ENCODE measurements at regions not wholly inside any gene's neighbourhood (a gene's known extent, or its start where the extent isn't known, plus 50 kb on each side); places are given as distances from the start of the nearest gene placed in this dataset.

DNA sequence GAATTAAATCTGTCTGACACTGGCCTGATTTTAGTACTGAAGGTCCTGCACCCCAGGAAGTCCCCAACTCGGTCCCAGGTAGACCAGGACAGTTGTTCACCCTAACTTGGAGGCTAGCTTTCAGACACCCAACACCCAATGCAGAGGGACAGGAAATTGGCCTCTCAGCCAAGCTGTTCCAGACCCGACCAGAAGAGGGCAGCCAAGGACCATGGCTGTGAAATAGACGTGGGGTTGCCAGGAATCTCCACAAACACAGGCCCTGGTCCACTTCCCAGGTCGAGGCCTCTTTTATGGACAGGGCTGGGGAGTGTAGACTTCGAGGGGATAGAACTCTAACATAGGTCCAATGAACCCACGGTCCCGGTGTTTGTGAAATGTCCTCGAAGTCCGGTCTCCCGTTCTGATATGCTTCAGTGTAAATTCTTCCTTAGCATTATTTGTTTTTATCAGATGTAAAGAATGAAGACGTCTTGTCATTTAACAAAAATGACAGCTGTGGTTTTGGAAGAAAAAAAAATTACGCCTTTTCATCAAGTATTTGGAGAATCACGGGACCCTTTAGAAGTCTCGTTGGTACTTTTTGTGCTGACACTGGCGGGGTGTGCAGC, 260.3 kb upstream of the ADAMTS16 start:
- no peak overlapping the region for H3K23ac ChIP-seq (ENCODE audit: insufficient read length, low read depth, low read length)
- no peak overlapping the region for H4K8ac ChIP-seq (replicated peaks; ENCODE audit: insufficient read length, low read depth, low read length)
- peak; percentile 81 for DNase-seq
- no peak overlapping the region for H2BK12ac ChIP-seq (ENCODE audit: insufficient read length, low read depth, low read length)
- no peak overlapping the region for H3K56ac ChIP-seq (ENCODE audit: insufficient read length, low read depth, low read length)
- TF ChIP-seq, protein P1, sequence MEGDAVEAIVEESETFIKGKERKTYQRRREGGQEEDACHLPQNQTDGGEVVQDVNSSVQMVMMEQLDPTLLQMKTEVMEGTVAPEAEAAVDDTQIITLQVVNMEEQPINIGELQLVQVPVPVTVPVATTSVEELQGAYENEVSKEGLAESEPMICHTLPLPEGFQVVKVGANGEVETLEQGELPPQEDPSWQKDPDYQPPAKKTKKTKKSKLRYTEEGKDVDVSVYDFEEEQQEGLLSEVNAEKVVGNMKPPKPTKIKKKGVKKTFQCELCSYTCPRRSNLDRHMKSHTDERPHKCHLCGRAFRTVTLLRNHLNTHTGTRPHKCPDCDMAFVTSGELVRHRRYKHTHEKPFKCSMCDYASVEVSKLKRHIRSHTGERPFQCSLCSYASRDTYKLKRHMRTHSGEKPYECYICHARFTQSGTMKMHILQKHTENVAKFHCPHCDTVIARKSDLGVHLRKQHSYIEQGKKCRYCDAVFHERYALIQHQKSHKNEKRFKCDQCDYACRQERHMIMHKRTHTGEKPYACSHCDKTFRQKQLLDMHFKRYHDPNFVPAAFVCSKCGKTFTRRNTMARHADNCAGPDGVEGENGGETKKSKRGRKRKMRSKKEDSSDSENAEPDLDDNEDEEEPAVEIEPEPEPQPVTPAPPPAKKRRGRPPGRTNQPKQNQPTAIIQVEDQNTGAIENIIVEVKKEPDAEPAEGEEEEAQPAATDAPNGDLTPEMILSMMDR (conservative IDR thresholded peaks at IDR 0.05), result peak; percentile 95
- no peaks in the 10 kb centered on the region for H3K79me1 ChIP-seq (ENCODE audit: insufficient read depth, low read depth, low read length, poor library complexity, severe bottlenecking)
- no peak overlapping the region for H4K5ac ChIP-seq (ENCODE audit: insufficient read length, low read depth, low read length)
- H3K4ac ChIP-seq (ENCODE audit: low read depth, low read length), result no peak overlapping the region
- H3K79me2 ChIP-seq (ENCODE audit: insufficient read depth, low read length), result no peaks in the 10 kb centered on the region
- no peak overlapping the region for H2BK120ac ChIP-seq (ENCODE audit: low read depth, low read length, poor library complexity, severe bottlenecking)
- no peaks in the 10 kb centered on the region for H4K20me1 ChIP-seq (ENCODE audit: control insufficient read depth, insufficient read depth, insufficient read length)
- H2AK5ac ChIP-seq (ENCODE audit: insufficient read length, low read length), result no peak overlapping the region
- H3K14ac ChIP-seq (ENCODE audit: insufficient read depth, low read length), result no peak overlapping the region
- no peaks in the 10 kb centered on the region for H3K36me3 Mint-ChIP-seq (ENCODE audit: insufficient read depth in 1 of 3, low read depth in 3 of 3)
- H3K27me3 Mint-ChIP-seq (ENCODE audit: low read depth), result no peaks in the 10 kb centered on the region; the same call in 1 of the 2 replicates
- no CpG with 5 or more reads among the region's 15 CpGs for WGBS (ENCODE audit: extremely low coverage, insufficient read length, low lambda C conversion rate)
- H3K27ac ChIP-seq (ENCODE audit: insufficient read length, low read depth, low read length), result no peak overlapping the region
- no peak overlapping the region for H4K91ac ChIP-seq (ENCODE audit: insufficient read length, low read depth, low read length)
- no peak overlapping the region for H3K18ac ChIP-seq (ENCODE audit: insufficient read length, low read depth, low read length)
- H3T11ph ChIP-seq (ENCODE audit: low read length), result no peak overlapping the region
- H2AFZ ChIP-seq (ENCODE audit: low read length), result no peak overlapping the region
- no peaks in the 10 kb centered on the region for H3K9me3 Mint-ChIP-seq
- no peaks in the 10 kb centered on the region for H3K23me2 ChIP-seq (ENCODE audit: insufficient read length, low read depth, low read length, poor library complexity, severe bottlenecking)
- no peaks in the 10 kb centered on the region for H3K4me1 ChIP-seq (ENCODE audit: insufficient read depth, low read length)
- no peaks in the 10 kb centered on the region; the same call in 1 of the 2 replicates for H3K27me3 ChIP-seq (ENCODE audit: insufficient read depth, low read length)
- H3K9ac ChIP-seq (ENCODE audit: extremely low read depth, insufficient read length, low read length), result no peak overlapping the region
- no peak overlapping the region for H3K27ac Mint-ChIP-seq
- no peak overlapping the region for H3K4me2 ChIP-seq (ENCODE audit: insufficient read depth, insufficient read length, low read length)
- H2BK15ac ChIP-seq (ENCODE audit: low read depth, low read length), result no peak overlapping the region
- H3K4me1 Mint-ChIP-seq, result peaks cover 3 to 4% of the 10 kb centered on the region in 2 experiments; a peak in 1 of 4 replicates
- H3K4me3 Mint-ChIP-seq, result no peak overlapping the region
- no peak overlapping the region for H2BK20ac ChIP-seq (ENCODE audit: low read depth, low read length, poor library complexity, severe bottlenecking)
- no peaks in the 10 kb centered on the region for H3K9me3 ChIP-seq (ENCODE audit: control insufficient read depth, low read depth, low read length)
- no peak overlapping the region for H2BK5ac ChIP-seq (ENCODE audit: insufficient read length, low read length)

Data from H9 (cell line).